ENCODE measurements at regions not wholly inside any gene's neighbourhood (a gene's known extent, or its start where the extent isn't known, plus 50 kb on each side); places are given as distances from the start of the nearest gene placed in this dataset.

DNA sequence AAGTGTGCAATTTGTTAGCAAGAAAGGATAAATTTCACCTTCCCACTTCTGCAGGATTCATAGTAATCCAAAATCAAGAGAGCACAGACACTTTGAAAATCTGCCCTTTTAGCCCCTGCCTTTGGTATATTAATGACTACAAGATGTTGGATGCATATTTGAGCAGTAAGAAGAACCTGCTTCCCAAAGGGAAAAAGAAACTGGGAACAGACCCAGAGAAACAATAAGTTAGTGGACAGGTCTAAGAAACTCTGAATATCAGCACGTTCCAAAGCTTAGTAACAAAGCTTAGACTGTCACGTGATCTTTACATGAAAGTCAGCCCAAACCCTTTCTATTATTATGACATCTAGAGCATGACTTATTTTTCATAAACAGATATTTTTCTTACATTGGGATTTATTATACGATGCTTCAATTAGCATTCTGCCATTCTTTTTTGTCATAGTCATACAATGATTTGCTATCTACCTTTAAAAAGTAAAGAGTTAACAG is 390.9 kb upstream of the ADGRL2 start:
- Histone ChIP-seq H3K27ac (ENCODE audit: insufficient read depth, low read length, poor library complexity, severe bottlenecking) (no peak overlapping the region), H3K9me3 (ENCODE audit: control insufficient read depth in 2 of 2, low read length in 2 of 2) (peaks cover 0 to 6% of the 10 kb centered on the region in 2 experiments), H3K4me1 (ENCODE audit: control insufficient read depth, insufficient read depth, low read length, poor library complexity, severe bottlenecking) (no peaks in the 10 kb centered on the region), H3K36me3 (ENCODE audit: control insufficient read depth, insufficient read depth, low read length) (no peaks in the 10 kb centered on the region), H3K27me3 (ENCODE audit: control insufficient read depth, insufficient read depth, low read length) (no peaks in the 10 kb centered on the region), H3K4me3 (ENCODE audit: low read depth, low read length) (no peak overlapping the region)
- ATAC-seq (ENCODE audit: low read depth in 2 of 2) (no peak), DNase-seq (no peak)
- no peaks in the 10 kb centered on the region for H3K27me3 Mint-ChIP-seq
- no peak overlapping the region for H3K27ac Mint-ChIP-seq
- H3K9me3 Mint-ChIP-seq, result peaks cover 2 to 17% (median 6%) of the 10 kb centered on the region in 7 donors
- H3K36me3 Mint-ChIP-seq, result no peaks in the 10 kb centered on the region
- no peaks in the 10 kb centered on the region for H3K4me1 Mint-ChIP-seq
- no peak overlapping the region for H3K4me3 Mint-ChIP-seq

DNA sequence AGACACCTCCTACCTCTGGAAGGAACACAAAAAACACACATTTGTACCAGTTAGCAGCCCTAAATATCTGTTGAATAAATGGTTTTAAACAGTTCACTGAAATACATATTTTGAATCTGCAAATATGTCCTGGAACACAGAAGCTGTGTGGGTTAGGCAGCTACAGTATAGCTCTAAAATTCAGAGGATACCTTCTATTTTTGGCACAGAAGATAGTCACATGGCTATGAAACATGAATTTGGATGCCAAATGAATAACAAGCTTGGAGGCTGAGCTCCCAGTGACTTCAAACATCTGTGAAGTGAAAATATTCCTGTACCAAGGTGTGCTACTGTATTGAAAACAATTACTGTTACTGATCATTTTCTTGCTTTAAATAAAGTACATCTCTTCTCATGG is 391.5 kb upstream of the ADGRL2 start:
- DNase-seq, result no peak
- Histone ChIP-seq H3K9me3 (ENCODE audit: control insufficient read depth in 2 of 2, low read length in 2 of 2) (peaks cover 0 to 6% of the 10 kb centered on the region in 2 experiments), H3K27ac (ENCODE audit: insufficient read depth, low read length, poor library complexity, severe bottlenecking) (no peak overlapping the region), H3K27me3 (ENCODE audit: control insufficient read depth, insufficient read depth, low read length) (no peaks in the 10 kb centered on the region), H3K36me3 (ENCODE audit: control insufficient read depth, insufficient read depth, low read length) (no peaks in the 10 kb centered on the region), H3K4me3 (ENCODE audit: low read depth, low read length) (no peak overlapping the region), H3K4me1 (ENCODE audit: control insufficient read depth, insufficient read depth, low read length, poor library complexity, severe bottlenecking) (no peaks in the 10 kb centered on the region)
- Mint-ChIP-seq H3K4me3 (no peak overlapping the region), H3K27me3 (no peaks in the 10 kb centered on the region), H3K27ac (no peak overlapping the region), H3K4me1 (no peaks in the 10 kb centered on the region), H3K9me3 (peaks cover 0 to 16% (median 4%) of the 10 kb centered on the region in 7 donors), H3K36me3 (no peaks in the 10 kb centered on the region)
- no peak for ATAC-seq (ENCODE audit: low read depth in 2 of 2)

DNA sequence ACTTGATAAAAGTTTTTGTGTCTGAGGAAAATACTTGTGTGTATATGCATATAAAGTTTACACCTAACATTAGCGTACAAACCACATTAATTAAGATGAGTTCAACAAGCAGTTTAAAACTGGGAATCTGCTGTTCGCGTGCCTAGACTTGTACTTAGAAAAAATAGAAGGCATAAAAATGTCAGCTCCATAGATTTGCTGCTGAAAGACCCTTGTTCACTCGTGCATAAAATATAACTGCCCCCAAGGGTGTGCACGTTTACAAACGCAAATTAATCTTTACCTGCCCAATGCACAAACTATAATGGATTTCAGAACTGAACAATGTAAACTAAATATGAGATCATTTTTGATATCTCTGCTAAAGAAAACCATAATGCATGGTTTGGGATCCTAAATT is 392.3 kb upstream of the ADGRL2 start:
- no peaks in the 10 kb centered on the region for H3K36me3 Mint-ChIP-seq
- no peaks in the 10 kb centered on the region for H3K36me3 ChIP-seq (ENCODE audit: control insufficient read depth, insufficient read depth, low read length)
- H3K27ac ChIP-seq (ENCODE audit: insufficient read depth, low read length, poor library complexity, severe bottlenecking), result no peak overlapping the region
- H3K9me3 Mint-ChIP-seq, result peaks cover 0 to 16% (median 4%) of the 10 kb centered on the region in 7 donors
- no peak overlapping the region for H3K27ac Mint-ChIP-seq
- H3K4me3 ChIP-seq (ENCODE audit: low read depth, low read length), result no peak overlapping the region
- no peaks in the 10 kb centered on the region for H3K4me1 ChIP-seq (ENCODE audit: control insufficient read depth, insufficient read depth, low read length, poor library complexity, severe bottlenecking)
- no peak for ATAC-seq (ENCODE audit: low read depth in 2 of 2)
- no peaks in the 10 kb centered on the region for H3K27me3 ChIP-seq (ENCODE audit: control insufficient read depth, insufficient read depth, low read length)
- no peak overlapping the region for H3K4me3 Mint-ChIP-seq
- no peaks in the 10 kb centered on the region for H3K4me1 Mint-ChIP-seq
- no peaks in the 10 kb centered on the region for H3K27me3 Mint-ChIP-seq
- peaks cover 0 to 6% of the 10 kb centered on the region in 2 experiments for H3K9me3 ChIP-seq (ENCODE audit: control insufficient read depth in 2 of 2, low read length in 2 of 2)
- no peak for DNase-seq

DNA sequence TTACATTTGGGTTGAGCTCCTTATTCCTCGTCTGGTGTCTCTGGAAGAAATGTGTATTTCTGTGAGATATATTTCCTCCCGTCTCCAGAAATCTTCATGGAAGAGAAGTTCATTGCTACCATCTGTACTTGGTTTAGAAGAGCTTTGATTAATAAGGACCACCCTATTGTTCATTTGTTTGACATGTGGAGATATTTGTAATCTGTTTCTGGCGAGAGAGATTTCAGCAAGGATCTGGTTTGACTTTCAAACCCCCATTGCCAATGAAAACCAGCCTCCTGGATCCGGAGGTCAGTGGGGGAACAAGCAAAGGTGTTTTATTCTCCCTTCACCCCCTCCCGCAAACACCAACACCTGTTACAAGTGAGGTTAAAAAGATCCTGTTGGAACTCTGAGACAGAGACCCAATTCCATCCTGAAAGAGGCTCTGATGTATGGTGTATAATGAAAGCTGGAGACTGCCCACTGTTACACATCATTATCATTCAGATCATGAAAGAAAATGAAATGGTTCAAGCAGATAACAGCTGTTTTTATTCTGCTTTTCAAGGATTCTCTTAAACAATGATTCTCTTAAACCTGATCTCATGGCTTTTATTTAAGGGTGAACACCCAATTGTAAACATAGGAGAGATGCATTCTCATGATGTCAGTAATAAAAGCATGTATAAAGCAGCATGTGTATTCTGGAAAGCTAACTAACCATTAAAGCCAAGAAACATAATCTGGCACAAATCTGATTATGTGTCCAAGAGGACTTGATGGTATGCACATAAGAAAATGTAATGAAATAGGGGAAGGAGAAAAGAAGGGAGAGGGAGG is 393.5 kb upstream of the ADGRL2 start:
- ATAC-seq (ENCODE audit: low read depth in 2 of 2), result no peak
- no peak overlapping the region for H3K4me3 ChIP-seq (ENCODE audit: low read depth, low read length)
- Mint-ChIP-seq H3K9me3 (peaks cover 0 to 20% (median 2%) of the 10 kb centered on the region in 7 donors), H3K4me3 (no peak overlapping the region), H3K4me1 (no peaks in the 10 kb centered on the region), H3K27me3 (no peaks in the 10 kb centered on the region), H3K36me3 (no peaks in the 10 kb centered on the region), H3K27ac (no peak overlapping the region)
- H3K27me3 ChIP-seq (ENCODE audit: control insufficient read depth, insufficient read depth, low read length), result no peaks in the 10 kb centered on the region
- peaks cover 0 to 3% of the 10 kb centered on the region in 2 experiments for H3K9me3 ChIP-seq (ENCODE audit: control insufficient read depth in 2 of 2, low read length in 2 of 2)
- H3K4me1 ChIP-seq (ENCODE audit: control insufficient read depth, insufficient read depth, low read length, poor library complexity, severe bottlenecking), result no peaks in the 10 kb centered on the region
- no peak for DNase-seq
- no peaks in the 10 kb centered on the region for H3K36me3 ChIP-seq (ENCODE audit: control insufficient read depth, insufficient read depth, low read length)
- no peak overlapping the region for H3K27ac ChIP-seq (ENCODE audit: insufficient read depth, low read length, poor library complexity, severe bottlenecking)

DNA sequence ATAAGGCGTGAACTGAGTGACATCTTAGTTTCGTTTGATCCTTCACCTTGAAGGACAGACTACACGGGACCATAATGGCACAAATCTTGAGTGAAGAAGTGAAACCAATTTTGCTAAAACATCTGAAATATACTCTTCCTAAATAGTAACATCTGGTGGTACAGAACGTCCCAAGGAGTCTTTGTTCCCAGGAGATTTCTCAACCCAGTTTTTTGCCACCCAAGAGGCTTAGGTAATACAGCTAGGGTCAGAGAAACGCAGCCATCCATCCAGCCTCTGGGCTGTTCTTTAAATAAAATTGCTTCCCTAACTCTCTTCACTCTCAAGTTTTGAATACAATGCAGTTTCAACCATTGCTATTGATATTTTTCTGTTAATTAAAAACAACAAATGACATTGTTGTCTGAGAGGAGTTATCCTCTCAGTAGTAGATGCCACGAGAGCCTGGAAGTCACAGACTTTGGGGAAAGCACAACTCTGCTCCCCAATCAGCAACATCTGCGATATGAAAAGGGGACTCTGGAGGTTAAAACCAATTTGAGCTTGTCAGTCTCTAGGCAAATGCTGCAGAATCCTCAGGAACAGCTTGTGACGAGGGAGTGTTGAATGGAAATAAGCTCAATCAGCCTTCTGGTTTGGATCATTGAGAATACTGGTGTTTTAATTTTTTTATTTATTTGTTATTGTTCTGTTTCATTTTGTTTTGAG is 394.3 kb upstream of the ADGRL2 start:
- no peak overlapping the region for H3K27ac Mint-ChIP-seq
- Histone ChIP-seq H3K36me3 (ENCODE audit: control insufficient read depth, insufficient read depth, low read length) (no peaks in the 10 kb centered on the region), H3K4me3 (ENCODE audit: low read depth, low read length) (no peak overlapping the region), H3K27me3 (ENCODE audit: control insufficient read depth, insufficient read depth, low read length) (no peaks in the 10 kb centered on the region), H3K27ac (ENCODE audit: insufficient read depth, low read length, poor library complexity, severe bottlenecking) (no peak overlapping the region), H3K4me1 (ENCODE audit: control insufficient read depth, insufficient read depth, low read length, poor library complexity, severe bottlenecking) (no peaks in the 10 kb centered on the region), H3K9me3 (ENCODE audit: control insufficient read depth in 2 of 2, low read length in 2 of 2) (peaks cover 0 to 3% of the 10 kb centered on the region in 2 experiments)
- ATAC-seq (ENCODE audit: low read depth in 2 of 2) (no peak), DNase-seq (no peak)
- peaks cover 0 to 20% (median 2%) of the 10 kb centered on the region in 7 donors for H3K9me3 Mint-ChIP-seq
- H3K27me3 Mint-ChIP-seq, result no peaks in the 10 kb centered on the region
- no peak overlapping the region for H3K4me3 Mint-ChIP-seq
- no peaks in the 10 kb centered on the region for H3K36me3 Mint-ChIP-seq
- no peaks in the 10 kb centered on the region for H3K4me1 Mint-ChIP-seq

DNA sequence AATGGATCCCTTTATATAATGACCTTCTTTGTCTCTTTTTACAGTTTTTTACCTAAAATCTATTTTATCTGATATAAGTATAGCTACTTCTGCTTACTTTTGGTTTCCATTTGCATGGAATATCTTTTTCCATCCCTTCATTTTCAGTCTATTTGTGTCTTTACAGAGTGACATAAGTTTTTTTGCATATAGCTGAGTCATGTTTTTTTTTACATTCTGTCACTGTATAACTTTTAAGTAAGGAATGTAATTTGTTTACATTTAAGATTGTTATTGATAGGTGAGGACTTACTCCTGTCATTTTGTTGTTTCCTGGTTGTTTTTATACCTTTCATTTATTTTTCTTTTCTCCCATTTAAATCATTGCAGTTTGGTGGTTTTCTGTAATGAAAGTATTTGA is 402.7 kb upstream of the ADGRL2 start:
- Mint-ChIP-seq H3K4me1 (no peaks in the 10 kb centered on the region), H3K36me3 (no peaks in the 10 kb centered on the region), H3K27ac (no peak overlapping the region), H3K4me3 (no peak overlapping the region), H3K9me3 (peaks cover 1 to 40% (median 12%) of the 10 kb centered on the region in 7 donors), H3K27me3 (no peaks in the 10 kb centered on the region)
- Histone ChIP-seq H3K9me3 (ENCODE audit: control insufficient read depth in 2 of 2, low read length in 2 of 2) (peaks cover 0 to 12% of the 10 kb centered on the region in 2 experiments), H3K36me3 (ENCODE audit: control insufficient read depth, insufficient read depth, low read length) (no peaks in the 10 kb centered on the region), H3K4me1 (ENCODE audit: control insufficient read depth, insufficient read depth, low read length, poor library complexity, severe bottlenecking) (no peaks in the 10 kb centered on the region), H3K27ac (ENCODE audit: insufficient read depth, low read length, poor library complexity, severe bottlenecking) (no peak overlapping the region), H3K27me3 (ENCODE audit: control insufficient read depth, insufficient read depth, low read length) (no peaks in the 10 kb centered on the region), H3K4me3 (ENCODE audit: low read depth, low read length) (no peak overlapping the region)
- no peak for DNase-seq
- ATAC-seq (ENCODE audit: low read depth in 2 of 2), result no peak

DNA sequence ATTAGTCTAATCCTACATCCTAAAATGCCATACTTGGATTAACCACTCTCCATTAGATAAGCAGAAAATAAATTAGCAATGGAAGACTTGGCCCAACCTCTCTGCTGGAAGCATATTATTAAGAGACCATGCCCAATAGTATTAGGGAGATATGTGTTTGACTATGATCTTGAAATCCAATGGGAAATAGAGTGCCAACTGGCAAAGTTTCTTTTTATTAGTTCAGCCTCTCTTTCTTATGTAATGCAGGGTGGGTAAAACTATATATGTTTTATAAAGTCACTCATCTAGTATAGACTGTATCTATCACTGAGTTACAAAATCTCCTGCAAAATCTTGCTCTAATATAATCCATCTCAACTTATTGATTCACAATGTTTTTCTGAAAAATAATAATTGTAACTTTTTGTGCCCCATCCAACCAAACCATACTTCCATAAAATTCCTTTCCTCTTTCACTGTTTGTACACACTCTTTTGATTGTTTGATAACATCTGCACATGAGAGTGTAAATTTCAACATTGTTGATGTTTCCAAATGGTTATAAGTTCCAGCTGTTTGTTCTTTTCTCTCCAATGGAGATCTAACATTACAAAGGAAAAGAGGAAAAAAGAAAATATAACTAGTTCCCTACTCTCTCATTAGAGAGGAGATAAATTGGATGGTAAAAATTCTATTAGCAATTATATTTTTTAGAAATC is 408.1 kb upstream of the ADGRL2 start:
- Histone ChIP-seq H3K4me3 (ENCODE audit: low read depth, low read length) (no peak overlapping the region), H3K9me3 (ENCODE audit: control insufficient read depth in 2 of 2, low read length in 2 of 2) (no peaks in the 10 kb centered on the region), H3K27ac (ENCODE audit: insufficient read depth, low read length, poor library complexity, severe bottlenecking) (no peak overlapping the region), H3K27me3 (ENCODE audit: control insufficient read depth, insufficient read depth, low read length) (no peaks in the 10 kb centered on the region), H3K36me3 (ENCODE audit: control insufficient read depth, insufficient read depth, low read length) (no peaks in the 10 kb centered on the region), H3K4me1 (ENCODE audit: control insufficient read depth, insufficient read depth, low read length, poor library complexity, severe bottlenecking) (no peaks in the 10 kb centered on the region)
- Mint-ChIP-seq H3K4me1 (no peaks in the 10 kb centered on the region), H3K9me3 (peaks cover 0 to 25% (median 7%) of the 10 kb centered on the region in 7 donors), H3K4me3 (no peak overlapping the region), H3K27ac (no peak overlapping the region), H3K27me3 (no peaks in the 10 kb centered on the region), H3K36me3 (no peaks in the 10 kb centered on the region)
- no peak for DNase-seq
- no peak for ATAC-seq (ENCODE audit: low read depth in 2 of 2)
